GM11168 (cell line): ENCODE measurements at regions not wholly inside any gene's neighbourhood (a gene's known extent, or its start where the extent isn't known, plus 50 kb on each side); places are given as distances from the start of the nearest gene placed in this dataset.

ENCODE experiments used
- in situ Hi-C: fragments of 300-500 bp; cut with MboI; formaldehyde crosslinking; loops from one replicate; pipeline ENCODE4 v1.12.0; 2022; ENCODE audit warnings: low sequenced_read_pairs; ENCODE audit not compliant: unreplicated experiment

GRCh38 chr7:114755856-114756255 is 166.0 kb upstream of the MDFIC start:
- in situ Hi-C loops, result no loop called here

- in situ Hi-C loops, result no loop called here
Observed at GRCh38 chr7:114758661-114759227, 163.2 kb upstream of the MDFIC start.

GRCh38 chr7:114759347-114760062 is 162.4 kb upstream of the MDFIC start:
- in situ Hi-C loops, result no loop called here

- in situ Hi-C loops, result no loop called here
Observed at GRCh38 chr7:114760477-114760876, 161.4 kb upstream of the MDFIC start.

GRCh38 chr7:114761973-114762372 is 159.9 kb upstream of the MDFIC start:
- in situ Hi-C loops, result no loop called here

- in situ Hi-C loops, result no loop called here
Observed at GRCh38 chr7:114765331-114766040, 156.4 kb upstream of the MDFIC start.

GRCh38 chr7:114766041-114766356 is 155.9 kb upstream of the MDFIC start:
- in situ Hi-C loops, result no loop called here

- in situ Hi-C loops, result no loop called here
Observed at GRCh38 chr7:114777288-114777687, 144.6 kb upstream of the MDFIC start.

- in situ Hi-C loops, result no loop called here
Observed at GRCh38 chr7:114783508-114783907, 138.4 kb upstream of the MDFIC start.

GRCh38 chr7:114784177-114784576 is 137.7 kb upstream of the MDFIC start:
- in situ Hi-C loops, result no loop called here

- in situ Hi-C loops, result no loop called here
Observed at GRCh38 chr7:114784746-114785145, 137.1 kb upstream of the MDFIC start.

- in situ Hi-C loops, result no loop called here
Observed at GRCh38 chr7:114785496-114785895, 136.4 kb upstream of the MDFIC start.

- in situ Hi-C loops, result no loop called here
Observed at GRCh38 chr7:114786455-114786854, 135.4 kb upstream of the MDFIC start.

GRCh38 chr7:114787556-114787955 is 134.3 kb upstream of the MDFIC start:
- in situ Hi-C loops, result no loop called here

GRCh38 chr7:114788706-114789105 is 133.2 kb upstream of the MDFIC start:
- in situ Hi-C loops, result no loop called here

GRCh38 chr7:114789161-114789560 is 132.7 kb upstream of the MDFIC start:
- in situ Hi-C loops, result no loop called here

GRCh38 chr7:114789871-114790311 is 132.0 kb upstream of the MDFIC start:
- in situ Hi-C loops, result no loop called here

- in situ Hi-C loops, result no loop called here
Observed at GRCh38 chr7:114790521-114790920, 131.4 kb upstream of the MDFIC start.

GRCh38 chr7:114791771-114792170 is 130.1 kb upstream of the MDFIC start:
- in situ Hi-C loops, result no loop called here

GRCh38 chr7:114793155-114793845 is 128.6 kb upstream of the MDFIC start:
- in situ Hi-C loops, result no loop called here

- in situ Hi-C loops, result no loop called here
Observed at GRCh38 chr7:114795475-114795874, 126.4 kb upstream of the MDFIC start.
